ENCODE measurements at regions not wholly inside any gene's neighbourhood (a gene's known extent, or its start where the extent isn't known, plus 50 kb on each side); places are given as distances from the start of the nearest gene placed in this dataset.

DNA sequence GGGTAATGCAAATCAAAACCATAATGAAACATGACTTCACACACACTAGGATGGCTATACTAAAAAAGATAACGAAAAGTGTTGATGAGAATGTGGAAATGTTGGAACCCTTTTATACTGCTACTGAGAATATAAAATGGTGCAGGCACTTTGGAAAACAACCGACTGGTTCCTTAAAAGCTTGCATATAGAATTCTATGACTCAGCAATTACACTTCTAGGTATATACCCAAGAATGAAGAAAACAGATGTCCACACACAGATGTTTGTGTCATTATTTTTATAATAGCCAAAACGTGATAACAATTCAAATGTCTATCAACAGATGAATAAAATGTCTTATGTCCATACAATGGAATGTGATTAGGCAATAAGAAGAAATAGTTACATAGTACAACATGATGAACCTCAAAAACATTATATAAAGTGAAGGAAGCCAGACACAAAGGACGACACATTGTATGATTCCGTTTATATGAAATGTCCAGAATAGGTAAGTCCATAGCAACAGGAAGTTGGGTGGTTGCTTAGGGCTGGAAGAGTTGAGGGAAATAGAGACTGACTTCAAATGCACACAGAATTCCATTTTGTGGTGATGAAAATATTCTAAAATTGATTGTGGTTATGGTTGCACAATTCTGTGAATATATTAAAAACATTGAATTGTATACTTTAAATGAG is 148.3 kb upstream of the PHYHIPL start:
- Histone ChIP-seq H3K9me2 (ENCODE audit: insufficient read depth) (peaks cover 3% of the 10 kb centered on the region; the same call in 1 of the 2 replicates), H3K27me3 (ENCODE audit: insufficient read depth) (no peaks in the 10 kb centered on the region), H3K27ac (ENCODE audit: low read depth) (no peak overlapping the region), H2AFZ (no peak overlapping the region), H3F3A (replicated peaks; ENCODE audit: low read depth) (no peaks in the 10 kb centered on the region), H4K20me1 (replicated peaks; ENCODE audit: insufficient read depth) (no peaks in the 10 kb centered on the region), H3K4me3 (no peak overlapping the region), H3K4me1 (ENCODE audit: insufficient read depth) (no peaks in the 10 kb centered on the region), H3K36me3 (ENCODE audit: insufficient read depth) (no peaks in the 10 kb centered on the region), H3K4me2 (no peak overlapping the region), H3K79me2 (replicated peaks; ENCODE audit: insufficient read depth) (no peaks in the 10 kb centered on the region)
- ATAC-seq: no peak
- H3K9me3 Mint-ChIP-seq: no peaks in the 10 kb centered on the region
- H3K27ac Mint-ChIP-seq: no peak overlapping the region
- peaks cover 2% of the 10 kb centered on the region for H3K27me3 Mint-ChIP-seq (ENCODE audit: insufficient read depth, low read depth, poor library complexity)
- no peak overlapping the region for H3K4me3 Mint-ChIP-seq
- H3K36me3 Mint-ChIP-seq (ENCODE audit: low read depth): no peaks in the 10 kb centered on the region
- TF ChIP-seq POLR2AphosphoS5 (IDR thresholded peaks at IDR 0.05; ENCODE audit: low read depth) (no peak), EZH2 (IDR thresholded peaks at IDR 0.05; ENCODE audit: low read depth, unreplicated experiment) (no peak), EZH2phosphoT487 (IDR thresholded peaks at IDR 0.05; ENCODE audit: unreplicated experiment) (no peak), STAT1 (IDR thresholded peaks at IDR 0.05; ENCODE audit: unreplicated experiment) (no peak), ZNF331 (CRISPR knock-in tag; IDR thresholded peaks at IDR 0.05; ENCODE audit: low read depth) (no peak), CREB1 (CRISPR knock-in tag; IDR thresholded peaks at IDR 0.05; ENCODE audit: low read depth) (no peak), ZNF114 (CRISPR knock-in tag; IDR thresholded peaks at IDR 0.05) (no peak), JUNB (IDR thresholded peaks at IDR 0.05; ENCODE audit: unreplicated experiment) (no peak), NANOG (IDR thresholded peaks at IDR 0.05; ENCODE audit: borderline replicate concordance) (no peak)
- TF ChIP-seq, protein P1, sequence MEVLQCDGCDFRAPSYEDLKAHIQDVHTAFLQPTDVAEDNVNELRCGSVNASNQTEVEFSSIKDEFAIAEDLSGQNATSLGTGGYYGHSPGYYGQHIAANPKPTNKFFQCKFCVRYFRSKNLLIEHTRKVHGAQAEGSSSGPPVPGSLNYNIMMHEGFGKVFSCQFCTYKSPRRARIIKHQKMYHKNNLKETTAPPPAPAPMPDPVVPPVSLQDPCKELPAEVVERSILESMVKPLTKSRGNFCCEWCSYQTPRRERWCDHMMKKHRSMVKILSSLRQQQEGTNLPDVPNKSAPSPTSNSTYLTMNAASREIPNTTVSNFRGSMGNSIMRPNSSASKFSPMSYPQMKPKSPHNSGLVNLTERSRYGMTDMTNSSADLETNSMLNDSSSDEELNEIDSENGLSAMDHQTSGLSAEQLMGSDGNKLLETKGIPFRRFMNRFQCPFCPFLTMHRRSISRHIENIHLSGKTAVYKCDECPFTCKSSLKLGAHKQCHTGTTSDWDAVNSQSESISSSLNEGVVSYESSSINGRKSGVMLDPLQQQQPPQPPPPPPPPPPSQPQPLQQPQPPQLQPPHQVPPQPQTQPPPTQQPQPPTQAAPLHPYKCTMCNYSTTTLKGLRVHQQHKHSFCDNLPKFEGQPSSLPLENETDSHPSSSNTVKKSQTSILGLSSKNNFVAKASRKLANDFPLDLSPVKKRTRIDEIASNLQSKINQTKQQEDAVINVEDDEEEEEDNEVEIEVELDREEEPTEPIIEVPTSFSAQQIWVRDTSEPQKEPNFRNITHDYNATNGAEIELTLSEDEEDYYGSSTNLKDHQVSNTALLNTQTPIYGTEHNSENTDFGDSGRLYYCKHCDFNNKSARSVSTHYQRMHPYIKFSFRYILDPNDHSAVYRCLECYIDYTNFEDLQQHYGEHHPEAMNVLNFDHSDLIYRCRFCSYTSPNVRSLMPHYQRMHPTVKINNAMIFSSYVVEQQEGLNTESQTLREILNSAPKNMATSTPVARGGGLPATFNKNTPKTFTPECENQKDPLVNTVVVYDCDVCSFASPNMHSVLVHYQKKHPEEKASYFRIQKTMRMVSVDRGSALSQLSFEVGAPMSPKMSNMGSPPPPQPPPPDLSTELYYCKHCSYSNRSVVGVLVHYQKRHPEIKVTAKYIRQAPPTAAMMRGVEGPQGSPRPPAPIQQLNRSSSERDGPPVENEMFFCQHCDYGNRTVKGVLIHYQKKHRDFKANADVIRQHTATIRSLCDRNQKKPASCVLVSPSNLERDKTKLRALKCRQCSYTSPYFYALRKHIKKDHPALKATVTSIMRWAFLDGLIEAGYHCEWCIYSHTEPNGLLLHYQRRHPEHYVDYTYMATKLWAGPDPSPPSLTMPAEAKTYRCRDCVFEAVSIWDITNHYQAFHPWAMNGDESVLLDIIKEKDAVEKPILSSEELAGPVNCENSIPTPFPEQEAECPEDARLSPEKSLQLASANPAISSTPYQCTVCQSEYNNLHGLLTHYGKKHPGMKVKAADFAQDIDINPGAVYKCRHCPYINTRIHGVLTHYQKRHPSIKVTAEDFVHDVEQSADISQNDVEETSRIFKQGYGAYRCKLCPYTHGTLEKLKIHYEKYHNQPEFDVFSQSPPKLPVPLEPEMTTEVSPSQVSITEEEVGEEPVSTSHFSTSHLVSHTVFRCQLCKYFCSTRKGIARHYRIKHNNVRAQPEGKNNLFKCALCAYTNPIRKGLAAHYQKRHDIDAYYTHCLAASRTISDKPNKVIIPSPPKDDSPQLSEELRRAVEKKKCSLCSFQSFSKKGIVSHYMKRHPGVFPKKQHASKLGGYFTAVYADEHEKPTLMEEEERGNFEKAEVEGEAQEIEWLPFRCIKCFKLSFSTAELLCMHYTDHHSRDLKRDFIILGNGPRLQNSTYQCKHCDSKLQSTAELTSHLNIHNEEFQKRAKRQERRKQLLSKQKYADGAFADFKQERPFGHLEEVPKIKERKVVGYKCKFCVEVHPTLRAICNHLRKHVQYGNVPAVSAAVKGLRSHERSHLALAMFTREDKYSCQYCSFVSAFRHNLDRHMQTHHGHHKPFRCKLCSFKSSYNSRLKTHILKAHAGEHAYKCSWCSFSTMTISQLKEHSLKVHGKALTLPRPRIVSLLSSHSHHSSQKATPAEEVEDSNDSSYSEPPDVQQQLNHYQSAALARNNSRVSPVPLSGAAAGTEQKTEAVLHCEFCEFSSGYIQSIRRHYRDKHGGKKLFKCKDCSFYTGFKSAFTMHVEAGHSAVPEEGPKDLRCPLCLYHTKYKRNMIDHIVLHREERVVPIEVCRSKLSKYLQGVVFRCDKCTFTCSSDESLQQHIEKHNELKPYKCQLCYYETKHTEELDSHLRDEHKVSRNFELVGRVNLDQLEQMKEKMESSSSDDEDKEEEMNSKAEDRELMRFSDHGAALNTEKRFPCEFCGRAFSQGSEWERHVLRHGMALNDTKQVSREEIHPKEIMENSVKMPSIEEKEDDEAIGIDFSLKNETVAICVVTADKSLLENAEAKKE (CRISPR knock-in tag; IDR thresholded peaks at IDR 0.05): no peak
- TF ChIP-seq, protein P2, sequence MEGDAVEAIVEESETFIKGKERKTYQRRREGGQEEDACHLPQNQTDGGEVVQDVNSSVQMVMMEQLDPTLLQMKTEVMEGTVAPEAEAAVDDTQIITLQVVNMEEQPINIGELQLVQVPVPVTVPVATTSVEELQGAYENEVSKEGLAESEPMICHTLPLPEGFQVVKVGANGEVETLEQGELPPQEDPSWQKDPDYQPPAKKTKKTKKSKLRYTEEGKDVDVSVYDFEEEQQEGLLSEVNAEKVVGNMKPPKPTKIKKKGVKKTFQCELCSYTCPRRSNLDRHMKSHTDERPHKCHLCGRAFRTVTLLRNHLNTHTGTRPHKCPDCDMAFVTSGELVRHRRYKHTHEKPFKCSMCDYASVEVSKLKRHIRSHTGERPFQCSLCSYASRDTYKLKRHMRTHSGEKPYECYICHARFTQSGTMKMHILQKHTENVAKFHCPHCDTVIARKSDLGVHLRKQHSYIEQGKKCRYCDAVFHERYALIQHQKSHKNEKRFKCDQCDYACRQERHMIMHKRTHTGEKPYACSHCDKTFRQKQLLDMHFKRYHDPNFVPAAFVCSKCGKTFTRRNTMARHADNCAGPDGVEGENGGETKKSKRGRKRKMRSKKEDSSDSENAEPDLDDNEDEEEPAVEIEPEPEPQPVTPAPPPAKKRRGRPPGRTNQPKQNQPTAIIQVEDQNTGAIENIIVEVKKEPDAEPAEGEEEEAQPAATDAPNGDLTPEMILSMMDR (conservative IDR thresholded peaks at IDR 0.05; ENCODE audit: low read depth in 2 of 2): no peak
- TF ChIP-seq, protein P3, sequence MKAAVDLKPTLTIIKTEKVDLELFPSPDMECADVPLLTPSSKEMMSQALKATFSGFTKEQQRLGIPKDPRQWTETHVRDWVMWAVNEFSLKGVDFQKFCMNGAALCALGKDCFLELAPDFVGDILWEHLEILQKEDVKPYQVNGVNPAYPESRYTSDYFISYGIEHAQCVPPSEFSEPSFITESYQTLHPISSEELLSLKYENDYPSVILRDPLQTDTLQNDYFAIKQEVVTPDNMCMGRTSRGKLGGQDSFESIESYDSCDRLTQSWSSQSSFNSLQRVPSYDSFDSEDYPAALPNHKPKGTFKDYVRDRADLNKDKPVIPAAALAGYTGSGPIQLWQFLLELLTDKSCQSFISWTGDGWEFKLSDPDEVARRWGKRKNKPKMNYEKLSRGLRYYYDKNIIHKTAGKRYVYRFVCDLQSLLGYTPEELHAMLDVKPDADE (IDR thresholded peaks at IDR 0.05): no peak
- TF ChIP-seq, protein P4, sequence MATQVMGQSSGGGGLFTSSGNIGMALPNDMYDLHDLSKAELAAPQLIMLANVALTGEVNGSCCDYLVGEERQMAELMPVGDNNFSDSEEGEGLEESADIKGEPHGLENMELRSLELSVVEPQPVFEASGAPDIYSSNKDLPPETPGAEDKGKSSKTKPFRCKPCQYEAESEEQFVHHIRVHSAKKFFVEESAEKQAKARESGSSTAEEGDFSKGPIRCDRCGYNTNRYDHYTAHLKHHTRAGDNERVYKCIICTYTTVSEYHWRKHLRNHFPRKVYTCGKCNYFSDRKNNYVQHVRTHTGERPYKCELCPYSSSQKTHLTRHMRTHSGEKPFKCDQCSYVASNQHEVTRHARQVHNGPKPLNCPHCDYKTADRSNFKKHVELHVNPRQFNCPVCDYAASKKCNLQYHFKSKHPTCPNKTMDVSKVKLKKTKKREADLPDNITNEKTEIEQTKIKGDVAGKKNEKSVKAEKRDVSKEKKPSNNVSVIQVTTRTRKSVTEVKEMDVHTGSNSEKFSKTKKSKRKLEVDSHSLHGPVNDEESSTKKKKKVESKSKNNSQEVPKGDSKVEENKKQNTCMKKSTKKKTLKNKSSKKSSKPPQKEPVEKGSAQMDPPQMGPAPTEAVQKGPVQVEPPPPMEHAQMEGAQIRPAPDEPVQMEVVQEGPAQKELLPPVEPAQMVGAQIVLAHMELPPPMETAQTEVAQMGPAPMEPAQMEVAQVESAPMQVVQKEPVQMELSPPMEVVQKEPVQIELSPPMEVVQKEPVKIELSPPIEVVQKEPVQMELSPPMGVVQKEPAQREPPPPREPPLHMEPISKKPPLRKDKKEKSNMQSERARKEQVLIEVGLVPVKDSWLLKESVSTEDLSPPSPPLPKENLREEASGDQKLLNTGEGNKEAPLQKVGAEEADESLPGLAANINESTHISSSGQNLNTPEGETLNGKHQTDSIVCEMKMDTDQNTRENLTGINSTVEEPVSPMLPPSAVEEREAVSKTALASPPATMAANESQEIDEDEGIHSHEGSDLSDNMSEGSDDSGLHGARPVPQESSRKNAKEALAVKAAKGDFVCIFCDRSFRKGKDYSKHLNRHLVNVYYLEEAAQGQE (IDR thresholded peaks at IDR 0.05; ENCODE audit: unreplicated experiment): no peak
- peaks cover 3% of the 10 kb centered on the region; the same call in 2 of the 3 replicates for H3K4me1 Mint-ChIP-seq
- no peak for DNase-seq (ENCODE audit: low spot score)

Data from GM23338 (cell line).